HG03139 (cell line): ENCODE measurements at regions not wholly inside any gene's neighbourhood (a gene's known extent, or its start where the extent isn't known, plus 50 kb on each side); places are given as distances from the start of the nearest gene placed in this dataset.
A peak's percentile ranks its signal among the peaks of the same experiment; 100 is the strongest.
"Not testable (repeated sequence)": the region's sequence is repeated elsewhere in the genome, so short reads cannot be mapped to it uniquely, and the experiment has no call there.

Source experiments
- ATAC-seq: cut with Tn5 transposase; IDR thresholded peaks from one replicate; pipeline ENCODE4 v1.9.1; 2021; ENCODE audit not compliant: unreplicated experiment

GRCh38 chrY:20891440-20892160 is 135.7 kb downstream of the RPS4Y2 start:
- ATAC-seq = peak; percentile 70

- ATAC-seq = not testable (repeated sequence)
These were observed 169.6 kb downstream of the RPS4Y2 start for GRCh38 chrY:20925350-20926091.

DNA sequence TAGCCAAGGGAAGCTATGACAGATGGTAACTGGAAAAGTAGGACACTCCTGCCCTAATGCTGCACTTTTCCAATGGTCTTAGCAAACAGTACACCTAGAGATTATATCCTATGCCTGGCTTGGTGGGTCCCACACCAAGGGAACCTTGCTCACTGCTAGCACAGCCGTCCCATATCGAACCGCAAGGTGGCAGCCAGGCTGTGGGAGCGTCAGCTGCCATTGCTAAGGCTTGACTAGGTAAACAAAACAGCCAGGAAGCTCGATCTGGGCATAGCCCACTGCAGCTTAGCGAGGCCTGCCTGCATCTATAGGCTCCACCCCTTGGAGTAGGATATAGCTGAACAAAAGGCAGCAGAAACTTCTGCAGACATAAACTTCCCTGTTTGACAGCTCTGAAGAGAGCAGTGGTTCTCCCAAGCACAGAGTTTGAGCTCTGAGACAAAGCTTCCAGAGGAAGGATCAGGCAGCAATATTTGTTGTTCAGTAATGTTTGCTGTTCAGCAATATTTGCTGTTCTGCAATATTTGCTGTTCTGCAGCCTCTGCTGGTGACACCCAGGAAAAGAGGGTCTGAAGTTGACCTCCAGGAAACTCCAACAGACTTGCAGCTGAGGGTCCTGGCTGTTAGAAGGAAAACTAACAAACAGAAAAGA is 173.9 kb downstream of the RPS4Y2 start:
- no peak for ATAC-seq

GRCh38 chrY:20936709-20937251 is 180.9 kb downstream of the RPS4Y2 start:
- not testable (repeated sequence) for ATAC-seq

DNA sequence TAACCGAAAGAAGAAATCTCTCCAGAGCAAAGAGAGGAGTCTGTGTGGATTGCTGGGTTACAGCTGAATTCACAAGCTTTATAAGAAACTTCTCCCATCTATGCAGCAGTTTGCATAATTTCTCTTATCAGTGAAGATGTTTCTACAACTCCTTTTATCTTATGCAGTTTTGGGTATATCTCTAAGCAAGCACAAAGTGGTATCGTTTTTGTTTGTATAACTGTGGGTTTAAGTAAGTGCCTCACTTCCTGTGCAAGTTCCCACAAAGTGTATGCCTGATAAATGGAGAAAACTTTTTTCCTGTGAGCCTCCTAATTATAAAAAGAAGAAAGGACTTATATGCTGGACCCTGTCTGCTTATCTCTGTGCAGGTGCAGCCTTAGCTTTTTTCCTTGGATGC is 205.6 kb downstream of the RPS4Y2 start:
- no peak for ATAC-seq

DNA sequence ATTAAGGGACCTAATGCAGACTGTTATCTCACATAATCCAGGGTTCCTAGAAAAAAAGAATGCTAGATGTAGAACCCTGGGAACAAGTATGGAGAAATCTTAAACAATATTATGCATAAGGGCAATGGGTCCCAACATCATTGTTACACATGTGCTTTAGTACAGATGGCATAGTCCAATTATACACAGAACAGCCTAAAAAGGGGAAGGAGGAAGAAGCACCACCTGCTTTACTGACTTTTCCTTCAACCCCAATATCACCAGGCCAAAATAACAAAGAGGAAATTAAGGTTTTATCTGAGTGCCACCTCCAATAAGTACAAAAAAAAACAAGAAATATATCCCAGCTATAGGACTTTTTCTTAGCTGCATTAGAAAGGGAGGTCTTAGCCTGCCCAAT is 211.9 kb downstream of the RPS4Y2 start:
- ATAC-seq = no peak

DNA sequence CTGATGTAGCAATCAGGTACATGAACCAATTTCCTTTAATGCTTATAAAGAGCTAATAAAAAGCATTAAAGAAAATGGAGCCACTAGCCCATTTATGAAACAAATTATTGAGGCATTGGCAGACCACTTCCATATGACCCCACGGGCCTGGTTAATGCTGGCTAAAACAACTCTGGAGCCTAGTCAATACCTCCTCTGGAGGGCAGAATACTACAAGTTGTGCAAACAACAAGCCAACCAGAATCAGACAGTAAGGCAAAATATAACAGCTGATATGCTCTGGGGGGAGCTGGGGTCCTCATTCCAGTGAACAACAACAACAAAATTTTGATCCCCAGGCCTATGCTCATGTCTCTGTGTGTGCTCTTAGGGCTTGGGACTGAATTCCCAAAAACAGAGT is 212.3 kb downstream of the RPS4Y2 start:
- no peak for ATAC-seq

GRCh38 chrY:20971371-20971770 is 215.5 kb downstream of the RPS4Y2 start:
- ATAC-seq = no peak

- ATAC-seq = no peak
These were observed 230.1 kb downstream of the RPS4Y2 start for GRCh38 chrY:20986037-20986436.

DNA sequence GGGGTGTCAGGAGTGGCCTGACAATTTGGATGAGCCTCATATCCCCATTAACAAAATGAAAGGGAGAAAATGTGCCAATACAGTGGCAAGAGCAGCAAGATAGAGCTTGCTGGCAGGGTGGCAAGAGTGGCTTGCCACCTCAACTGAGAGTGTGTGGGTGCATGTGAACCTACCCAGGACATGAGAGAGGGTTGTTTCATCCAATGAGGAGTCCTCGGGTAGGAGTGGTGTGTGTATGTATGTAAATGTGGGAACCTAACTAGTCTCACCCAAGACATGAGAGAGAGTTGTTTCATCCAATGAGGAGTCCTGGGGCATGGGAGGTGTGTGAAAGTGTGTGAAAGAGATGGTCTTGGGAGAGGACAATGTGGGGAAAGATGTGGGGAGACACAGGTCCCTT is 234.2 kb downstream of the RPS4Y2 start:
- no peak for ATAC-seq

DNA sequence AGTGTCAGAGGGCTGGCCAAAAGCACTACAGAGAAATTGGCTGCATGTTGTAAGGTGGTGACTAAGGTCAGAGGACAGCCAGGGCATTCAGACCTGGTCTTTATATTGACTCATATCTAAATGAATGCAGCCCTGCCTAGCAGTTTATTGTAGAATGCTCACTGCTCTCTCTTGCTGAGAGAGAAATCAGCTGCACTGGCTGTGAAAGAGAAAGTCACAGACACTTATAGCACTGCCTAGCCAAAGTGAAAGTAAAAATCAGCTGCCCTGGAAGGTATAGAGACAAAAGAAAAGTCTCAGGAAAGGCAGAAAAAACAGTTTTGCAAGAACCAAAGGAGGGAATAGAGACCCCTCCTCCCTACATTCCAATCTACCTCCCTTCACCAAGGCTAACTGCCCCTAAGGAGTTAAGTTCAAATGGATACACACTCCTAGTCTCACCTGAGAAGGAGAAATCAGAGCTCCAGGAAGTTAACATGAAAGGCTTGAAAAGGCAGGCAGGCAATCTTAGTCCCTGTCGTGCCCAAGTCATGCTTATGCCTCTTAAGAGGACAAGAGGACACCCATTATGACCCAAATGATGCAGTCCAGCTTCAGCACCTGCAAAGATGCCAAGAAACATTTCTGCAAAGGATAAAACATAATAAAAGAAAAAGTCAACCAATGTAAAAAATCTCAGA is 235.1 kb downstream of the RPS4Y2 start:
- ATAC-seq = peak; percentile 95

- no peak for ATAC-seq
These were observed 241.4 kb downstream of the RPS4Y2 start for GRCh38 chrY:20997355-20997754.

- ATAC-seq = no peak
These were observed 242.1 kb downstream of the RPS4Y2 start for GRCh38 chrY:20998016-20998415.

- ATAC-seq = no peak
These were observed 242.6 kb downstream of the RPS4Y2 start for GRCh38 chrY:20998483-20998882.

DNA sequence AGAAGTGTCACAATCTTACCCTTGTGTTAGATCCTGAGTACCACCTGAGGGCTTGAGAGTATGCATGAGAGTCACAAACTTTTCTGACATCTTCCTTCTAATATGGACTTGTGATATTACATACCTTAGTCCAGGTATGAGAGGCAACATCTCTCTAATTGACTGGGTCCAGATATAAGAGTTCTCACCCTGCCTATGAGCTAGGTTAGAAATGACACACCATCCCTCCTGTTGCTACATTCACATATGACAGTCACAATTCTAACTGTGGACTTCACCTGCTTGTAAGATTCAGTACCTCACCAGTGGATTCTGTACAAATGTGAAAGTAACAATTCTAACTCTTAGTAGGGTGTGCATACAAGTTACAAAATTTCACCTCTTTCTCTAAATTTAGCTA is 245.2 kb downstream of the RPS4Y2 start:
- no peak for ATAC-seq

DNA sequence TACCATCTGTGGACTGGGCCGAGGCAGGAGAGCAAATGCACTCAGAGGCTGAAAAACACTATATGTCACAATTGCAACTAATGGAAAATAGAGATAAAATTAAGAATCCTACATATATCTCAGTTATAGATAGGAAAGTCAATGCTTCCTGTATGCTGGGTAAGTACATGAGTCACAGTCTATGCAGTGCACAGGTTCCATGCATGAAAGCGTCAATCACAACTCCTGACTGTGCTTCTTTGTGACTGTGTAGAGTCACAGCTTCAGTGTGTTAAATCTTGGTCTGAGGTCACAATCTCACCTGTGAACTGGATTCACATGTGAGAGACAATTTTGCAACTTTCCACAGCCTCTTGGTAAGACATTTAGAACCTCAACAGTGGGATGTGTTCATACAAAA is 247.2 kb downstream of the RPS4Y2 start:
- ATAC-seq = no peak

DNA sequence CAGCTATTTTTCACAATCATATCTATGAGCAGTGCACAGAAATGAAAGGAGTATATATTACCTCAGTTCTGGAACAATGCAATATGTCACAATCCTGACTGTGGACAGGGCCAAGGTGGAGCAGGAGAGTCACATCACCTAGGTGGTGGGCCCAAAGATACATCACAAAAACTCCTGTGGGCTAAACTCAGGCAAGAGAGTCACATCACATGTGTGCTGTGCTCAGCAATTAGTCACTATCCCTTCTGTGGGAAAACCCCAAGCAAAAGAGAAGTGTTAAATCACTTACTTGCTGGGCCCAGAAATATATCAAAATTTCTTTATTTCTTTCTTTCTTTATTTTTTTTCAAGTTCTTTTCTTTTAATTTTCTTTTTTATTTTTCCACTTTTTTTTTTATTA is 249.6 kb downstream of the RPS4Y2 start:
- ATAC-seq = no peak

DNA sequence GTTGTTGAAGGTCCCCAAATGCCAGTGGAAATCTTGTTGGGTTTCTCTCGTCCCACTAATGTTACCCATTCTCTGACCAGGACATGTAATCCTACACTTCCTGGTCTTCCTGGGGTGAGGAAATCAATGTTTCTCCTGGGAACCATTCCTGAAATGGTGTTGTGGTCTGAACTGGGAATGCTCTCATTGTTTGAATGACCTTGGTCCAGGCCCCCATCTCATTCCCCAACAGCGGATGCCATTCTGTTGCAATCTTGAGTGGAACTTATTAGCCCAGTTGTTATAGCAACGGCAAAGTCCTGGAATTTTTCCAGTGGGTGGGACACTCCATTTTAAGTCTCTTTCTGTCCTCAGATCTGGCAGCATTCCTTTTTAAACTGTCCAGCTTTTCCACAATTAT is 265.9 kb downstream of the RPS4Y2 start:
- ATAC-seq = no peak

DNA sequence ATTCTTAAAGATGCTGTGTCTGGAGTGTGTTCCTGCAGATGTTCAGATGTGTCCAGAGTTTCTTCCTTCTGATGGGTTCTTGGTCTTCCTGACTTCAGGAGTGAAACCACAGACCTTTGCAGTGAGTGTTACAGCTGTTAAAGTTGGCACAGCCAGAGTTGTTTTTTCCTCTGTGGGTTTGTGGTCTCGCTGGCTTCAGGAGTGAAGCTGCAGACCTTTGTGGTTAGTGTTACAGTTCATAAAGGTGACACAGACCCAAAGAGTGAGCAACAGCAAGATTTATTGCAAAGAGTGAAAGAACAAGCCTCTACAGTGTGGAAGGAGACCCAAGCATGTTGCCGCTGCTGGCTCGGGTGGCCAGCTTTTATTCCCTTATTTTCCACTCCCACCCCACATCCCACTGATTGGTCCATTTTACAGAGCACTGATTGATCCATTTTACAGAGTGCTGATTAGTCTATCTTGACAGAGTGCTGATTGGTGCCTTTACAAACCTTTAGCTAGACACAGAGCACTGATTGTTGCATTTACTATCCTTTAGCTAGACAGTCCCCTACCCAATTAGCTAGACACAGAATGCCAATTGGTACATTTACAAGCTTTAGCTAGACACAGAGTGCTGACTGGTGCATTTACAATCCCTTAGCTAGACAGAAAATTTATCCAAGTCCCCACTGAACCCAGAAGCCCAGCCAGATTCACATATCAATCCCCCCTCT is 266.6 kb downstream of the RPS4Y2 start:
- no peak for ATAC-seq

DNA sequence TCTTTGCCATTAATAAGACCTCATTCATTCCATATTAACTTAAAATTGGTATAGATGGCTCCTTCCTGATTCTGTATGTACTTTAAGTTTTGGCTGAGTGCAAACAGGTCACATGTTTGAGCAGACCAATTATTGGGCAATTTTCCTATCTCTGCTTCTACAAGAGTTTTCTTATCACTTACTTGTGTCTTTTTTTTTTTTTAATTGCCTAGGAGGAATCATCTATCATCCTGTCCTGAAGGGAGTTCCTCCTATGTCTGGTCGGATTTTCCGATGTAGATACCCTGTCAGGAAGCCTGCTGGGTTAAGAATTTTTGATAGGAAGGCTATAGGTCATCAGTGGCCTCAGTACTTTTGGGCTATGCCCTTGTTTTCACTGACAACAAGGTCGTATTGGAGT is 268.0 kb downstream of the RPS4Y2 start:
- no peak for ATAC-seq

DNA sequence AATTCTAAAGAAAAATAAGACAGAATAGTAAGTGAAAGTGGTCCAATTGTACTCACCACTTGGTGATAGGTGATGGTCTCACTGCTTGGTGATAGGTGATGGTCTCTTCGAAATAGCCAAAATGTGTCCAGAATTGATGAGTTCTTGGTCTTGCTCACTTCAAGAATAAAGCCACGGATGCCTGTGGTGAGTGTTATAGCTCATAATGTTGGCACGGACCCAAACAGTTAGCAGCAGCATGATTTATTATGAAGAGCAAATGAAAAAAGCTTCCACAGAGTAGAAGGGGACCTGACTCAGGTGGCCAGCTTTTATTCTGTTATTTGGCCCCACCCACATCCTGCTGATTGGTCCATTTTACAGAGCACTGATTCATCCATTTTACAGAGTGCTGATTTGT is 272.6 kb downstream of the RPS4Y2 start:
- ATAC-seq = no peak
